ENCODE measurements at regions not wholly inside any gene's neighbourhood (a gene's known extent, or its start where the extent isn't known, plus 50 kb on each side); places are given as distances from the start of the nearest gene placed in this dataset.

GRCh38 chr18:72470391-72470790 lies 73.8 kb downstream of the CBLN2 start:
- ATAC-seq (no peak), DNase-seq (no peak)
- Histone ChIP-seq H3K4me3 (no peak overlapping the region), H3K4me1 (no peaks in the 10 kb centered on the region), H3K36me3 (no peaks in the 10 kb centered on the region), H3K27me3 (no peaks in the 10 kb centered on the region), H3K27ac (no peak overlapping the region), H3K9me3 (no peaks in the 10 kb centered on the region)
- TF ChIP-seq, protein P1, sequence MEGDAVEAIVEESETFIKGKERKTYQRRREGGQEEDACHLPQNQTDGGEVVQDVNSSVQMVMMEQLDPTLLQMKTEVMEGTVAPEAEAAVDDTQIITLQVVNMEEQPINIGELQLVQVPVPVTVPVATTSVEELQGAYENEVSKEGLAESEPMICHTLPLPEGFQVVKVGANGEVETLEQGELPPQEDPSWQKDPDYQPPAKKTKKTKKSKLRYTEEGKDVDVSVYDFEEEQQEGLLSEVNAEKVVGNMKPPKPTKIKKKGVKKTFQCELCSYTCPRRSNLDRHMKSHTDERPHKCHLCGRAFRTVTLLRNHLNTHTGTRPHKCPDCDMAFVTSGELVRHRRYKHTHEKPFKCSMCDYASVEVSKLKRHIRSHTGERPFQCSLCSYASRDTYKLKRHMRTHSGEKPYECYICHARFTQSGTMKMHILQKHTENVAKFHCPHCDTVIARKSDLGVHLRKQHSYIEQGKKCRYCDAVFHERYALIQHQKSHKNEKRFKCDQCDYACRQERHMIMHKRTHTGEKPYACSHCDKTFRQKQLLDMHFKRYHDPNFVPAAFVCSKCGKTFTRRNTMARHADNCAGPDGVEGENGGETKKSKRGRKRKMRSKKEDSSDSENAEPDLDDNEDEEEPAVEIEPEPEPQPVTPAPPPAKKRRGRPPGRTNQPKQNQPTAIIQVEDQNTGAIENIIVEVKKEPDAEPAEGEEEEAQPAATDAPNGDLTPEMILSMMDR (IDR thresholded peaks at IDR 0.05), result no peak
- no peak for TF ChIP-seq POLR2A (IDR thresholded peaks at IDR 0.05)
- intact Hi-C loops (cut with DNase I), result no loop called here

DNA sequence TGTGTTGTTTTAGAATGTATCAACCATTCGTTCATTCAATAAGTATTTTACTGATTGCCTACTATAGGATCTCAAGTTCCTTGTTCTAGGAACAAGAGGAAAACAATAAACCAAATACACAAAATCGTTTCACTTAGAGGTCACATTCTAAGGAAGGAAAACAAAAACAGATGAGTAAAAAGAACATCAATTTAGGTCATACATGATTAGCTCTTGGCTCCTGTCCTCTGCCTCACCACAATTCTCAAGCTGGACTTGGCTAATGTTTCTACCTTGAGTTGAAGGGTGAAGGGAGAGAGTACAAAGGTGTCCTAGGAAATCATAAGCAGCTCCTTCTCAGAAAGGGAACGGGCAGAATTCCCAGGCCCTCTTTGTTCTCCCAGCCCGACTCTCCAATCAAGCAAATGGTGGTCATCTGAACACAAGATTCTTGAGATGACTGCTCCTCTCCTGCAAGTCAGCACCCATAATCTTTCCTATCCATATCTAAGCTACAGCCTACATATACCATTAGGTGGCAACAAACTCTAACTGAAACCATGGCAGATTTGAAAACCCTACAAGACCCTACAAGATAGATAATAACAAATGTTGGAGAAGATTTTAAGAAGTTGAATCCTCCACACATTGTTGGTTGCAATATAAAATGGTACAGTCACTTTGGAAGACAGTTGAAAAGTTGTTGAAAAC lies 76.0 kb downstream of the CBLN2 start:
- ATAC-seq, result no peak
- WGBS (ENCODE audit: insufficient coverage, low coverage, low lambda C conversion rate, missing lambda C conversion rate), result 35% methylated on average over 4 of the region's 4 CpGs
- intact Hi-C loops (cut with DNase I), result no loop called here
- no peak for DNase-seq
- Histone ChIP-seq H3K9me3 (no peaks in the 10 kb centered on the region), H3K4me3 (no peak overlapping the region), H3K27ac (no peak overlapping the region), H3K36me3 (no peaks in the 10 kb centered on the region), H3K4me1 (no peaks in the 10 kb centered on the region), H3K27me3 (no peaks in the 10 kb centered on the region)
- no peak for TF ChIP-seq POLR2A (IDR thresholded peaks at IDR 0.05)
- TF ChIP-seq, protein P1 (IDR thresholded peaks at IDR 0.05), result no peak

DNA sequence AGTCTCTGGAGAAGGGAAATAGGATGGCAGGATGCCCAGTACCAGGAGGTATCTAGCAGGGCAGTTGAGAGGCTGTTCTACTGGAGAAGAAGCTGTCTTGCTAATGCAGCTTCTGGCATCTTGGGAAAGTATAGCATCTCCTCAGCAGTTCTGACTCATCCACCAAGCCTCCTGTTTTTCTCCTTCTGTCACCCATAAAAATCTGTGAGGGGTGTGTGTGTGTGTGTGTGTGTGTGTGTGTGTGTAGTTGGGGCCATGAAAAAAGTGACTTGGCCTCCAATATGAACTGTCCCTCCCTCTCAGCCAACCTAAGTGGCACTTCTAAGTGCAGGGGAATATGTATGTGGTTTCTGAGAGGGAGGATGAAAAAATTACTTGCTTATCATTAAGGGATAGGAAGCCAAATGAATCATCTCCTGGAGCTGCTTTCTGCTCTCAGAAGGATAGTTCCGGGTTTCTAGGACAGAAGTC lies 83.9 kb downstream of the CBLN2 start:
- Histone ChIP-seq H3K36me3 (no peaks in the 10 kb centered on the region), H3K4me1 (no peaks in the 10 kb centered on the region), H3K27me3 (no peaks in the 10 kb centered on the region), H3K9me3 (no peaks in the 10 kb centered on the region), H3K4me3 (no peak overlapping the region), H3K27ac (no peak overlapping the region)
- WGBS (ENCODE audit: insufficient coverage, low coverage, low lambda C conversion rate, missing lambda C conversion rate), result 23% methylated on average over 1 of the region's 1 CpG
- no peak for ATAC-seq
- no peak for TF ChIP-seq POLR2A (IDR thresholded peaks at IDR 0.05)
- TF ChIP-seq, protein P1 (IDR thresholded peaks at IDR 0.05), result no peak
- intact Hi-C loops (cut with DNase I), result no loop called here
- DNase-seq, result no peak

DNA sequence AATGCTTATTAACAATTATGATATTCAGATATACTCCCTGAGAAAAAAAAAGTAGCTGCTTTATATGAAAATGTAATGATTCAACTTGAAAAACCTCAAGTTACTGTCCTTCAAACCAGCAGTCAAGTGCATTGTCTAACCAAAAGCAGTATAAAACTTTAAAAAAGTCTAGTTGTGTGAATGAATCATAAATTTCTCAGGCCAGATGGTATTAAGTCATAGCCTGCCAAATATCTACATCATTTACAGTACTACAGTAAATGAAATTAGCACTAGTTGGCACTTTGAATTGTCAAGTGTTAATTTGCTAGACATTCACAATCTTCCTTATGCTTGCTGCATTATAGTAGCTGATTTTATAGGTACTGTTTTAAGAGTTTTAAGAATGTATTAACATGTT lies 85.9 kb downstream of the CBLN2 start:
- Histone ChIP-seq H3K9me3 (no peaks in the 10 kb centered on the region), H3K4me1 (no peaks in the 10 kb centered on the region), H3K36me3 (no peaks in the 10 kb centered on the region), H3K27ac (no peak overlapping the region), H3K27me3 (no peaks in the 10 kb centered on the region), H3K4me3 (no peak overlapping the region)
- TF ChIP-seq, protein P1 (IDR thresholded peaks at IDR 0.05), result no peak
- no peak for TF ChIP-seq POLR2A (IDR thresholded peaks at IDR 0.05)
- DNase-seq (no peak), ATAC-seq (no peak)
- intact Hi-C loops (cut with DNase I), result no loop called here

- Histone ChIP-seq H3K4me1 (no peaks in the 10 kb centered on the region), H3K27me3 (no peaks in the 10 kb centered on the region), H3K4me3 (no peak overlapping the region), H3K9me3 (no peaks in the 10 kb centered on the region), H3K27ac (no peak overlapping the region), H3K36me3 (no peaks in the 10 kb centered on the region)
- TF ChIP-seq, protein P1 (IDR thresholded peaks at IDR 0.05), result no peak
- TF ChIP-seq POLR2A (IDR thresholded peaks at IDR 0.05), result no peak
- DNase-seq (no peak), ATAC-seq (no peak)
- intact Hi-C loops (cut with DNase I), result no loop called here
- 79% methylated on average over 1 of the region's 1 CpG for WGBS (ENCODE audit: insufficient coverage, low coverage, low lambda C conversion rate, missing lambda C conversion rate)
Measured at GRCh38 chr18:72456802-72457201, 87.3 kb downstream of the CBLN2 start.

Data from right lobe of liver (tissue), 6 donors.